Neural crest cell (in vitro differentiated cells): ENCODE measurements at regions not wholly inside any gene's neighbourhood (a gene's known extent, or its start where the extent isn't known, plus 50 kb on each side); places are given as distances from the start of the nearest gene placed in this dataset.

Experiments used
- DNase-seq: peaks from one replicate; pipeline ENCODE4 v3.0.0; 2021; ENCODE audit warnings: low read depth, mixed read lengths, low spot score
- H3K27ac Mint-ChIP-seq: one replicate; pipeline ENCODE4 v1.8.0; 2021; ENCODE audit warnings: mild to moderate bottlenecking, mixed read lengths; ENCODE audit not compliant: unreplicated experiment
- H3K27me3 Mint-ChIP-seq: 2 replicates; pipeline ENCODE4 v1.8.0; 2021; ENCODE audit warnings: low read depth, mild to moderate bottlenecking, mixed read lengths
- H3K36me3 Mint-ChIP-seq: 2 replicates; pipeline ENCODE4 v1.8.0; 2021; ENCODE audit warnings: low read depth, mild to moderate bottlenecking, mixed read lengths
- H3K4me1 Mint-ChIP-seq: 2 replicates; pipeline ENCODE4 v1.8.0; 2021; ENCODE audit warnings: mixed read lengths
- H3K4me3 Mint-ChIP-seq: one replicate; pipeline ENCODE4 v1.8.0; 2021; ENCODE audit warnings: mild to moderate bottlenecking, mixed read lengths
- H3K9me3 Mint-ChIP-seq: 2 replicates; pipeline ENCODE4 v1.8.0; 2021; ENCODE audit warnings: mixed read lengths
- CTCF ChIP-seq: fragments of 200-600 bp; sonication (generic); conservative IDR thresholded peaks from 2 replicates; pipeline ENCODE4 v1.5.0; 2021; ENCODE audit warnings: antibody characterized with exemption, mild to moderate bottlenecking

- no peak overlapping the region for H3K4me3 Mint-ChIP-seq
- no peak for TF ChIP-seq CTCF
- DNase-seq, result no peak
- no peaks in the 10 kb centered on the region for H3K4me1 Mint-ChIP-seq
- H3K9me3 Mint-ChIP-seq, result no peaks in the 10 kb centered on the region
- no peak overlapping the region for H3K27ac Mint-ChIP-seq
- no peaks in the 10 kb centered on the region for H3K36me3 Mint-ChIP-seq
- H3K27me3 Mint-ChIP-seq, result peaks cover 9% of the 10 kb centered on the region
These were observed 585.2 kb downstream of the CCDC85A start for GRCh38 chr2:56768973-56769372.

- no peak for DNase-seq
- Mint-ChIP-seq H3K4me1 (no peaks in the 10 kb centered on the region), H3K27ac (no peak overlapping the region), H3K36me3 (no peaks in the 10 kb centered on the region), H3K27me3 (peaks cover 6% of the 10 kb centered on the region), H3K4me3 (no peak overlapping the region), H3K9me3 (no peaks in the 10 kb centered on the region)
- no peak for TF ChIP-seq CTCF
These were observed 586.7 kb downstream of the CCDC85A start for GRCh38 chr2:56770490-56770889.

GRCh38 chr2:56784046-56784445, 600.3 kb downstream of the CCDC85A start:
- H3K4me3 Mint-ChIP-seq, result no peak overlapping the region
- no peaks in the 10 kb centered on the region for H3K4me1 Mint-ChIP-seq
- H3K36me3 Mint-ChIP-seq, result no peaks in the 10 kb centered on the region
- H3K27me3 Mint-ChIP-seq, result peaks cover 31% of the 10 kb centered on the region
- no peak overlapping the region for H3K27ac Mint-ChIP-seq
- no peak for TF ChIP-seq CTCF
- no peak for DNase-seq
- H3K9me3 Mint-ChIP-seq, result no peaks in the 10 kb centered on the region

GRCh38 chr2:56801214-56801613, 617.4 kb downstream of the CCDC85A start:
- H3K4me1 Mint-ChIP-seq, result peaks cover 5% of the 10 kb centered on the region
- H3K9me3 Mint-ChIP-seq, result no peaks in the 10 kb centered on the region
- H3K27ac Mint-ChIP-seq, result no peak overlapping the region
- no peaks in the 10 kb centered on the region for H3K36me3 Mint-ChIP-seq
- no peak overlapping the region for H3K4me3 Mint-ChIP-seq
- DNase-seq, result no peak
- TF ChIP-seq CTCF, result no peak
- H3K27me3 Mint-ChIP-seq, result no peaks in the 10 kb centered on the region

- H3K4me3 Mint-ChIP-seq, result no peak overlapping the region
- TF ChIP-seq CTCF, result no peak
- no peaks in the 10 kb centered on the region for H3K27me3 Mint-ChIP-seq
- no peak overlapping the region for H3K27ac Mint-ChIP-seq
- DNase-seq, result no peak
- no peaks in the 10 kb centered on the region for H3K9me3 Mint-ChIP-seq
- H3K4me1 Mint-ChIP-seq, result peaks cover 5% of the 10 kb centered on the region
- no peaks in the 10 kb centered on the region for H3K36me3 Mint-ChIP-seq
These were observed 618.0 kb downstream of the CCDC85A start for GRCh38 chr2:56801770-56802169.

GRCh38 chr2:56803596-56803995, 619.8 kb downstream of the CCDC85A start:
- no peak for TF ChIP-seq CTCF
- DNase-seq, result no peak
- Mint-ChIP-seq H3K27ac (no peak overlapping the region), H3K27me3 (no peaks in the 10 kb centered on the region), H3K4me1 (peaks cover 5% of the 10 kb centered on the region), H3K4me3 (no peak overlapping the region), H3K9me3 (no peaks in the 10 kb centered on the region), H3K36me3 (no peaks in the 10 kb centered on the region)
